Activated CD8-positive, alpha-beta T cell treated with anti-CD3 and anti-CD28 coated beads, Interleukin-2, amount 10 ng/mL, durations not matched to agents 7 days and 5 days (primary cell): ENCODE measurements at regions not wholly inside any gene's neighbourhood (a gene's known extent, or its start where the extent isn't known, plus 50 kb on each side); places are given as distances from the start of the nearest gene placed in this dataset.
"Not testable (repeated sequence)": the region's sequence is repeated elsewhere in the genome, so short reads cannot be mapped to it uniquely, and the experiment has no call there.

Source experiments
- ATAC-seq: fragments of 150-1000 bp; cut with Tn5 transposase; one replicate; pipeline ENCODE4 v1.10.0; 2021; ENCODE audit warnings: moderate library complexity
- CTCF ChIA-PET: fragments of 350-600 bp; sonication (Branson Sonifier 250); formaldehyde crosslinking; loops from one replicate; lab custom pipeline; 2021; ENCODE audit warnings: antibody characterized with exemption; lab: Charles Lee
- POLR2A ChIA-PET: fragments of 350-600 bp; sonication (Branson Sonifier 250); formaldehyde crosslinking; loops from one replicate; lab custom pipeline; 2021; ENCODE audit warnings: antibody characterized with exemption; lab: Charles Lee
- DNase-seq: peaks from one replicate; pipeline ENCODE4 v3.0.0-alpha.2; 2020
- H3K27ac Mint-ChIP-seq: one replicate; pipeline ENCODE4 v1.8.0; 2021; ENCODE audit warnings: mild to moderate bottlenecking, mixed read lengths
- H3K27me3 Mint-ChIP-seq: one replicate; pipeline ENCODE4 v1.8.0; 2021; ENCODE audit warnings: low read depth, mixed read lengths
- H3K36me3 Mint-ChIP-seq: one replicate; pipeline ENCODE4 v1.8.0; 2021; ENCODE audit warnings: low read depth, mixed read lengths
- H3K4me1 Mint-ChIP-seq: one replicate; pipeline ENCODE4 v1.8.0; 2021; ENCODE audit warnings: low read depth, mixed read lengths
- H3K4me3 Mint-ChIP-seq: one replicate; pipeline ENCODE4 v1.8.0; 2021; ENCODE audit warnings: mild to moderate bottlenecking, mixed read lengths
- H3K9me3 Mint-ChIP-seq: one replicate; pipeline ENCODE4 v1.8.0; 2022; ENCODE audit warnings: mixed read lengths; ENCODE audit not compliant: insufficient read depth

DNA sequence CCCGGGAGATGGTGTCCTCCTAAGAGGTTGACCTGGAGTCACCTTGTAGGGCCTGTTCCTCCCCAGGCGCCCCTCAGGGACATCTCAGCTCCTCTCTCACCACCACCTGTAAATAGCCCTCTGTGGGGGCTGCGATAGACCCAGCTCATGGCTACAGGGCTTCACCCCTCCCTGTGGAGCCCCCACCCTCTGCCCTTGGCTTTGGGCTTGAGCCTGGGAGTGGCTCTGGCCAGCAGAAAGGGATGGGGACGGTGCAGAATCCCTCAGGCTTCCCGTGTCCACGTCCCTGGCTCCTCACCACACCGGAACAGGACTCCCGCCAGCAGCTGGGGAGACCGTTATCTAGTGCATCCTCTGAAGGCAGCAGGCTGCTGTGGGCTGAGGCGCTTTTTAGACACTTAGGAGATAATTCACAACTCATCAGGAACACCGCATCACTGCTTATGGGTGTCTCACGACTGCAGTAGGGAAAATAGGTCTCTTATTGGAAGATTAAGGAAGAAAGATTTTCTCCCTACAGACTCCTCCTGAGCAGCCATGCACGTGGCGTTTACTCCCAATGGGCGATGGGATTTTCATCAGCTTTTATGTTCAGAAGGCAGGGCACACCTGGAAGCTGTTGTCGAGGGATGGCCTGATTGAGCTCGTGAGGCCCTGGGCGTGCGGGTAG is 253.1 kb downstream of the ADGRD1 start:
- H3K27me3 Mint-ChIP-seq, H3K27ac Mint-ChIP-seq, H3K9me3 Mint-ChIP-seq, H3K4me3 Mint-ChIP-seq, POLR2A ChIA-PET, ATAC-seq, CTCF ChIA-PET, DNase-seq, H3K36me3 Mint-ChIP-seq: not testable (repeated sequence)
- H3K4me1 Mint-ChIP-seq: peaks cover 14% of the 10 kb centered on the region

DNA sequence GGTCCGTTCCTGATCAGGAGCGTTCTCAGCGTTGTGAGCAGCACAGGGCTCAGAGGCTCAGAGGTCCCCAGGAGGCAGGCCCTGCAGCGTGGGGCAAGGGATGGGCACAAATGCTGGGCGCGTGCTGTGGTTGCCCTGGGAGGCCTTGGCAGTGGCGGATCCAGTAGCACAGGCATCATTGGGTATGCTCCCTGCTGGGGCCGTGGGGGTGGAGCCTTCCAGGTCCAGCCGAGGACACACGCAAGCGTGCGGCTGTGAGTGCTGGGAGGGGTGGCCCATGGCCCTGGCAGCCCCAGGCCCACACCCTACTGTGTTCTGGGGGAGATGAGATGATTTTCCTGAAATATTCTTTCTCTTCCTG is 253.6 kb downstream of the ADGRD1 start:
- POLR2A ChIA-PET, H3K27ac Mint-ChIP-seq, H3K9me3 Mint-ChIP-seq, H3K27me3 Mint-ChIP-seq, H3K36me3 Mint-ChIP-seq, CTCF ChIA-PET, DNase-seq, H3K4me3 Mint-ChIP-seq, ATAC-seq: not testable (repeated sequence)
- H3K4me1 Mint-ChIP-seq: peaks cover 18% of the 10 kb centered on the region

DNA sequence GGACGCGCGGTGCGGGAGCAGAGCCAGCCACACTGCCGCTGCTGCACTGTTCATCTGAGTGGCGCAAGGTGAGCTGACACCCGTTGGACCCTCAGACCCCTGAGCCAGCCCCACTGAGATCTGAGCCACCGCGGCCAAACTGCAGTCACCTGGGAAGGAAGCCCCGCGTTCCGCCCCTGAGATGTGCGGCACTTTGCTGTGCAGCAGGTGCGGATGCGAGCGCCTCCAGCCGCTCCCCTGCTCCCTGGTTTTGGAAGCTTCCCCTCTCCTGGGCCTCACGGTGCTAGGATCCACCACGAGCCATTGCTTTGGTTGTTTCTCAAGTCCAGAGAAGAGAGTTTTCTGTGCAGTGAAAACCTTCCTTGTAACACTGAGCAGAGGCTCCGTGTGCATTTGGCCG is 254.1 kb downstream of the ADGRD1 start:
- CTCF ChIA-PET, H3K4me3 Mint-ChIP-seq, POLR2A ChIA-PET, H3K27ac Mint-ChIP-seq, H3K36me3 Mint-ChIP-seq, H3K27me3 Mint-ChIP-seq, ATAC-seq, DNase-seq, H3K9me3 Mint-ChIP-seq: not testable (repeated sequence)
- peaks cover 18% of the 10 kb centered on the region for H3K4me1 Mint-ChIP-seq

DNA sequence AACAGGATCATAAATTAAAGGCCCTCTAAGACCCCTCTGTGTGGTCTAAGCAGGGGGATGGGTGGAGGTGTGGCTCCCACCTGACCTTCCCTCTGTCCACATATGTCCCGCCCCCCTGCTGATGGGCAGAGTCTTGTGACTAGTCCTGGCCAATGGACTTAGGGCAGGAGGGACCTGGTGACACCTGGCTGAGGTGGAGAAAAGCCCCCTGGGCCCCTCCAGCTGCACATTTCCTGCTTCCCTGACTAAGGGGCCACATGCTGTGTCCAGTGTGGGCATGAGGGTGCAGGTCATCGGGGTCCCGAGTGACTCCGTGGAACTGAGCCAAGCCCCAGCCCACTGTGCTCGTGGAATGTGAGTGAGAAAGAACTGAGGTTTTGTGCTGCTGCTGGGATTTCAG is 254.7 kb downstream of the ADGRD1 start:
- ChIA-PET POLR2A (no interaction called here), CTCF (no interaction called here)
- no peak for DNase-seq
- Mint-ChIP-seq H3K27me3 (no peaks in the 10 kb centered on the region), H3K27ac (no peak overlapping the region), H3K9me3 (no peaks in the 10 kb centered on the region), H3K4me1 (peaks cover 18% of the 10 kb centered on the region), H3K4me3 (no peak overlapping the region), H3K36me3 (no peaks in the 10 kb centered on the region)
- ATAC-seq: no peak

DNA sequence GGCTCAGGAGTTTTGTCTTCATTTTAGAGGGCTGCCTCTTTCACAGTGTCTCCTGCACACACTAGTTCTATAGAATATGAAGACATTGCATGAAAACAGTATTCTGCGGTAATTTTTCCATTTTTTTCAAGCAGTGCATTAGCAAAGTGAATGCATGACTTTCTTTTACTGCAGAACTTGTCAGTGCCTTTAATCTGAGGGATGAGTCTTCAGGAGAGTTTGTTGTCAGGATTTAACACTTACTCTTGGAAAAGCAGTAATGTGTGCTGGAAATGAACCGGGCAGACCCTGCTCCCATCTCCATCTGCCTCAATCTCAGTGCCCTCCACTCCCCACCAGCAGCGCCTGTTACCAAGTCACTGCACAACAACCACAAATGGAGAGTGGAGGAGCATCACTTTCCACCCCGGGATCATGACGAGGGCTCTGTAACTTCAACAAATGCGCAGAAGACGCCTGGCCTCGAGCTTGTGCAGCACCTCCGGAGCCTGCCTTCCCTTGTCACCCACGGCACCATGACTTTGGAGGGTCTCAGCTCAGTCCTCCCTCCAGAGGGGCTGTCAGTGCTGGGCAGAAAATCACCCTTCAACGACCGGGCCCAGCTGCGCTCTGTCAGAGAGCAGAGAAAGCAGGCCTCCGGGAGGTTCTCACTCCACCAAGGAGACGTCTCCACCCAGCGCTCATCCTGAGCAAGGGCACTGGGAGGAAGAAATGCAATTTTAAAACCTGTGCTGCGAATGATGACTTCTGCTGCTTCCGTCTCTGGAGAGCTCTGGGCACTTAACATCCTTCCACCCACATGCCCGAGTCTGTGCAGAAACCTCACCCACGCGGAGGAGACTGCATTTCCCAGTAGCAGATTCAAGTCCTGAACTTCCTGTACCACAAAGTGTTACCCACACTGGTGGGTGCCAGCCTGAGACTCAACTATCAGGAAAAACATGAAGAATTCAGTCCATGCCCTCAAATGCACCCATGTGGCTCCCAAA is 255.7 kb downstream of the ADGRD1 start:
- H3K27me3 Mint-ChIP-seq: no peaks in the 10 kb centered on the region
- no peak overlapping the region for H3K4me3 Mint-ChIP-seq
- CTCF ChIA-PET: interaction anchor here (1.2 kb wide), 1 partner anchor 76 kb away, joined by 3 read pairs; no protein-coding TSS in a partner anchor
- no peaks in the 10 kb centered on the region for H3K9me3 Mint-ChIP-seq
- no peaks in the 10 kb centered on the region for H3K36me3 Mint-ChIP-seq
- H3K27ac Mint-ChIP-seq: no peak overlapping the region
- no peak for DNase-seq
- no peak for ATAC-seq
- POLR2A ChIA-PET: no interaction called here
- H3K4me1 Mint-ChIP-seq: peaks cover 18% of the 10 kb centered on the region

DNA sequence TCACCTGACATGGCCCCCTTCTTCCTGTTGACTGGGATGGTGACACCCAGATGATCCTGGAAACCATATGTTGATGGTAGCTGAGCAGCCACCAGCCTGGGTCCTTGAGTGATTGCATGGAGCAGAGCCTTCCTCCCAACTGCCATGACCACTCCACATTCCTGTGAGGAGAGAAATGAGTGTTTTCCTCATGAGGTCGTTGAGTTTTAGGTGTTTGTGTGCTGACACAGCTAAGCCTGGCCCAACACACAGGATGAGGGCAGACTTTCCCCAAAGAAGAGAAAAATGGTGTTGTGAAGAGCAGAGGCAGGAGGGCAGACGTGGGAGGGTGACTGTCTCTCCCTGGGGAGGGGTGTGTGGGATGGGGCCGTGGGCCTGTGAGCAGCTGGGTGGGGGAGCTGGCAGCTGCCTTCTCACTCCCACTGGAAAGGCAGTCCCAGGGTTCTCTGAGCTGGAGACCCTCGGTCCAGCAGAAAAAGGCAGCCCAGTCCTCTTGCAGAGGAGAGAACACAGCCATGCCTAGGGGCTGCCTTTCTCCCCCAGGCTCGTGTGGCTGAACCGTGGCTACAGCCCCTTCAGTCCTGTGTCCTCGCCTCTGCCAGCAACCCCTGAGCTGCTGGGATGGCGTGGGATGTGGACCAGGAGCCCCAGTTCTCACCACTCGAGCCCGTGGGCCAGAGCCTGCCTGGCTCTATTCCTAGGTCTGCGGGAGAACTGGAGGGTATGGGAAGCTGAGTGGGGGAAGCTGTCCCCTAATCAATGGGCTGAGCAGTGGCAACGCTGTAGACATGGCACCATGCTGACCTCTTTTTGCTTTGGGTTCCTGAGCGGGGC is 257.0 kb downstream of the ADGRD1 start:
- H3K4me3 Mint-ChIP-seq: no peak overlapping the region
- ATAC-seq: no peak

DNA sequence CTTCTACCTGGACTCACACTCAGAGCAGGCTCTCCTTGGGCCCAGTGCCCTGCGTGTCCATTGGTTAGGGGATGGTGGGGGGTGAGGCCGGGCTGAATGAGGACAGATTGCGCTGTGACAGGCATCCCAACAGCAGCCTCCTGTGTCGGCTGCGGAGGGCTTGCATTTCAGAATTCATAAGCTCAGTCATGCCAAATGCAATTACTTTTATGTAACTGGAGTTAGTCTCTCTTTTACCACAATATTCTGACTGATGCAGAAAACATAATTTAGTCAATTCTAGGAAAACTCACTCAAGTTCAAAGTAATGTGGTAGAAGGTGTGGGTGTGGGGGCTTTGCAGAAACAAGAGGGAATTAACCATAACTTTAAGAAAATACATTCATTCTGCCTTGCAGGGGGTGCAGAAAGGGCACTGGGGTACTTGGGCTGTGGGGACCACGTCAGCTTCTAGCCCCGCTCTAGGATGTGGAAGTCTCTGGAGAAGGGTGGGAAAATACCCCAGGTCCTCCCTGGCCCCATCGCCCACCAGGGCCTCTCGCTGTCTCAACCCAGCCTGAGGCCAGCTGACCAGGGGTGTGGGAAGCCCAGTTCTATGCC is 257.7 kb downstream of the ADGRD1 start:
- Mint-ChIP-seq H3K27me3 (no peaks in the 10 kb centered on the region), H3K4me1 (peaks cover 18% of the 10 kb centered on the region), H3K4me3 (no peak overlapping the region), H3K9me3 (no peaks in the 10 kb centered on the region), H3K27ac (no peak overlapping the region), H3K36me3 (no peaks in the 10 kb centered on the region)
- ATAC-seq (no peak), DNase-seq (no peak)
- CTCF ChIA-PET: interaction anchor here (2.3 kb wide), 1 partner anchor 106 kb away, joined by 5 read pairs; no protein-coding TSS in a partner anchor
- POLR2A ChIA-PET: no interaction called here

More for the DNA sequence above, 257.0 kb downstream of the ADGRD1 start:
- Mint-ChIP-seq H3K27me3 (no peaks in the 10 kb centered on the region), H3K4me1 (peaks cover 18% of the 10 kb centered on the region), H3K36me3 (no peaks in the 10 kb centered on the region), H3K27ac (no peak overlapping the region), H3K9me3 (no peaks in the 10 kb centered on the region)
- POLR2A ChIA-PET: no interaction called here
- CTCF ChIA-PET: interaction anchor here (1.2 to 2.3 kb wide), 2 partner anchors 77 to 105 kb away, joined by 3 to 5 read pairs; no protein-coding TSS in a partner anchor
- no peak for DNase-seq

DNA sequence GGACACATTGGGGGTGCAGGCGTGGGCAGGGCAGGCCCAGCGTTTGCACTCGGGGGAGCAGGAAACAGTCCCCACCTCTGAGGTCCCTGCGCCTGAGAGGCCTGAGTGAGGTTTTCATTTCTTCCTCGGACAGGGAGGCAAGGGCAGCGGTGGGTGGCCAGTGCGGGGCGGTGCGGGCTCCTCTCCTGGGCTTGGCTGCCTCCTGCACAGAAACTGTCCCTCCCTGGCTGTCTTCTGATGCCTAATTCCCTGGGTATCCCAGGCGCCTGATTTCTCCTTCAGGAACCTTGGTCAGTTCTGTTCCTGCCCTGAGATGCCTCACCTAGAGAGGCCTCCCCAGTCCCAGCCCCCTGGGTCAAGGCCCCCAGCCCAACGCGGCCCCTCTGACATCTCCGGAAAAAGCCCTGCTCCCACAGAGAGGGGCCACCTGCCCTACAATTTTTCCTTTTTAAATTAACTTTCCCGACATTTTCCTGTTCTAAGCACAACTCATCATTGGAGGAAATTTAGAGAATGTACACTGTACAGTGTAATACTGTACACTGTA is 260.3 kb downstream of the ADGRD1 start:
- Mint-ChIP-seq H3K27ac (no peak overlapping the region), H3K9me3 (no peaks in the 10 kb centered on the region), H3K4me3 (no peak overlapping the region), H3K4me1 (peaks cover 29% of the 10 kb centered on the region), H3K36me3 (no peaks in the 10 kb centered on the region), H3K27me3 (peaks cover 7% of the 10 kb centered on the region)
- DNase-seq: no peak
- ChIA-PET CTCF (no interaction called here), POLR2A (no interaction called here)
- ATAC-seq: no peak

DNA sequence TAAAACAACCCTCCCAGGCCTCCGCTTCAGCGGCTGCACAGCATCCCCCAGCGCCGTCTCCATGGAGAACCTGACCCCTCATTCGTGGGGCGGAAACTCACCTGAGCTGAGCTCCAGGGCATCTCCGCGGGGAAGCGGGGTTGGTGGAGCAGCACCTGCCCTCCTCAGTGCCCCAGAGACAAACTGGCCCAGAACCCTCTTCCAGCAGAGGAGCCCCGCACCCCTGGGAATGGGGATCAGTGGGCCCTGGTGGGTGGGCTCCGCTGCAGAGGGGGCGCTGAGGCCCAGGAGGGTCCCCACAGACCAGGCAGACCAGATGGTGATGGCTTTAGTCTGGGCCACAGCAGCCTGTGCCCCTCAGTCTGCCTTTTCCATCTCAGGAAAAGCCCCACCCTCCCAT is 261.2 kb downstream of the ADGRD1 start:
- H3K4me1 Mint-ChIP-seq: peaks cover 28% of the 10 kb centered on the region
- H3K9me3 Mint-ChIP-seq, H3K4me3 Mint-ChIP-seq, DNase-seq, CTCF ChIA-PET, H3K27ac Mint-ChIP-seq, POLR2A ChIA-PET, H3K27me3 Mint-ChIP-seq, ATAC-seq, H3K36me3 Mint-ChIP-seq: not testable (repeated sequence)

DNA sequence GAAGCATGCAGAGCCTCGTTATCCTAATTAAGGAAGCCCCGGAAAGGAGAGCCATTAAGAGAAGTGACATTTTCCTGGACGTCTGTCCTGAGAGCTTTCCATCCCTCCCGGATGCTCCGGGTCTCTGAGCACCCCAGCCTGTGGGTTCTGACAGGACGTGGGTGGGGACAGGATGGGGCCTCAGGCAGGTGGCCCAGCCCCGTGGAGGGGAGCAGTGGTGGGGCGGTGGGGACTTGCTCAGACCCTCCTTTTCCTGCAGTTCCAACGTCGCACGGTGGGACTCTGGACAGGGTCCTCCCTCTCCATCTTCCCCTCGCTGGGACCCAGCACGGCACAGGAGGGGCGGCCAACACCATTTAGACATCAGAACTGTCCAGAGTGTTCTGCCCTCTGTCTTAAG is 262.9 kb downstream of the ADGRD1 start:
- H3K4me3 Mint-ChIP-seq, POLR2A ChIA-PET, H3K27ac Mint-ChIP-seq, H3K27me3 Mint-ChIP-seq, ATAC-seq, H3K9me3 Mint-ChIP-seq, H3K36me3 Mint-ChIP-seq, CTCF ChIA-PET, DNase-seq: not testable (repeated sequence)
- H3K4me1 Mint-ChIP-seq: peaks cover 19% of the 10 kb centered on the region

DNA sequence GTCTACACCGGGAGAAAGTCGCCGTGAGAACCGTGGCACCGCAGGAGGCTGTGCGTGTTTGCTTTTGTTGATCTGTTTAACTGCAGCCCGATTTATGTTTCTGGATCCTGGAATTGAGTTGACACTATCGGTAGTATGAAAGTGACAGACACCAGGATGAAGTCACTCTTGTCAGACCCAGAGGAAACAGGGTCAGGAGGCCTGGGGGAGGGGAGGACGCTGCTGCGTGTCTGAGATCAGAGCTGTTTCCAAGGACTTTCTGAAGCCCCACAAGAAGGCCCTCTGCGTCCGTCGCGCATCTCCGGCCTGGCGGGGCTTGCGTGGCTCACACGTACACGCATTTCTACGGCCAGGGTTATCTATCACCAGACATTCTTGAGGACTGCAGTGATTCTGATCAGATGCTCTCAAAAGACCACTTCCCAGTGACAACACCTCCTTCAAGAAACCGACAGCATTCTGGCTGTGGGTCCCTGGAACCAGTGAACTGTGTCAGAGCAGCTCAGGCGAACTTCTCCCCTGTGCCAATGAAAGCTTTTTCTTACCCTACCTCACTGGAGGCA is 263.4 kb downstream of the ADGRD1 start:
- Mint-ChIP-seq H3K27ac (no peak overlapping the region), H3K4me1 (peaks cover 18% of the 10 kb centered on the region), H3K4me3 (no peak overlapping the region), H3K9me3 (no peaks in the 10 kb centered on the region), H3K27me3 (peaks cover 7% of the 10 kb centered on the region), H3K36me3 (no peaks in the 10 kb centered on the region)
- ChIA-PET POLR2A (no interaction called here), CTCF (no interaction called here)
- DNase-seq (no peak), ATAC-seq (no peak)
